Activated CD8-positive, alpha-beta T cell treated with anti-CD3 and anti-CD28 coated beads, Interleukin-2, amount 10 ng/mL, durations not matched to agents 7 days and 5 days (primary cell): ENCODE measurements at regions not wholly inside any gene's neighbourhood (a gene's known extent, or its start where the extent isn't known, plus 50 kb on each side); places are given as distances from the start of the nearest gene placed in this dataset.
"Not testable (repeated sequence)": the region's sequence is repeated elsewhere in the genome, so short reads cannot be mapped to it uniquely, and the experiment has no call there.

Experiments
- ATAC-seq: fragments of 150-1000 bp; cut with Tn5 transposase; one replicate; pipeline ENCODE4 v1.10.0; 2021; ENCODE audit warnings: moderate library complexity
- CTCF ChIA-PET: fragments of 350-600 bp; sonication (Branson Sonifier 250); formaldehyde crosslinking; loops from one replicate; lab custom pipeline; 2021; ENCODE audit warnings: antibody characterized with exemption; lab: Charles Lee
- POLR2A ChIA-PET: fragments of 350-600 bp; sonication (Branson Sonifier 250); formaldehyde crosslinking; loops from one replicate; lab custom pipeline; 2021; ENCODE audit warnings: antibody characterized with exemption; lab: Charles Lee
- DNase-seq: peaks from one replicate; pipeline ENCODE4 v3.0.0-alpha.2; 2020
- H3K27ac Mint-ChIP-seq: one replicate; pipeline ENCODE4 v1.8.0; 2021; ENCODE audit warnings: mild to moderate bottlenecking, mixed read lengths
- H3K27me3 Mint-ChIP-seq: one replicate; pipeline ENCODE4 v1.8.0; 2021; ENCODE audit warnings: low read depth, mixed read lengths
- H3K36me3 Mint-ChIP-seq: one replicate; pipeline ENCODE4 v1.8.0; 2021; ENCODE audit warnings: low read depth, mixed read lengths
- H3K4me1 Mint-ChIP-seq: one replicate; pipeline ENCODE4 v1.8.0; 2021; ENCODE audit warnings: low read depth, mixed read lengths
- H3K4me3 Mint-ChIP-seq: one replicate; pipeline ENCODE4 v1.8.0; 2021; ENCODE audit warnings: mild to moderate bottlenecking, mixed read lengths
- H3K9me3 Mint-ChIP-seq: one replicate; pipeline ENCODE4 v1.8.0; 2022; ENCODE audit warnings: mixed read lengths; ENCODE audit not compliant: insufficient read depth

- H3K4me1 Mint-ChIP-seq, H3K36me3 Mint-ChIP-seq, H3K9me3 Mint-ChIP-seq, H3K27ac Mint-ChIP-seq, POLR2A ChIA-PET, ATAC-seq, CTCF ChIA-PET, H3K27me3 Mint-ChIP-seq, H3K4me3 Mint-ChIP-seq, DNase-seq: not testable (repeated sequence)
Observed at GRCh38 chr21:27542126-27542525, 575.2 kb upstream of the ADAMTS5 start.

- DNase-seq = no peak
- no peak for ATAC-seq
- H3K9me3 Mint-ChIP-seq = peaks cover 3% of the 10 kb centered on the region
- H3K27ac Mint-ChIP-seq = no peak overlapping the region
- no peak overlapping the region for H3K4me3 Mint-ChIP-seq
- ChIA-PET POLR2A (no interaction called here), CTCF (no interaction called here)
- no peaks in the 10 kb centered on the region for H3K36me3 Mint-ChIP-seq
- no peaks in the 10 kb centered on the region for H3K27me3 Mint-ChIP-seq
- no peaks in the 10 kb centered on the region for H3K4me1 Mint-ChIP-seq
Observed at GRCh38 chr21:27536319-27536718, 569.4 kb upstream of the ADAMTS5 start.

- no peaks in the 10 kb centered on the region for H3K36me3 Mint-ChIP-seq
- ChIA-PET POLR2A (no interaction called here), CTCF (no interaction called here)
- no peak overlapping the region for H3K27ac Mint-ChIP-seq
- no peak for DNase-seq
- ATAC-seq = no peak
- no peaks in the 10 kb centered on the region for H3K4me1 Mint-ChIP-seq
- peaks cover 3% of the 10 kb centered on the region for H3K9me3 Mint-ChIP-seq
- H3K4me3 Mint-ChIP-seq = no peak overlapping the region
- H3K27me3 Mint-ChIP-seq = no peaks in the 10 kb centered on the region
Observed at GRCh38 chr21:27535188-27535587, 568.3 kb upstream of the ADAMTS5 start.

- ATAC-seq = no peak
- H3K4me3 Mint-ChIP-seq = no peak overlapping the region
- H3K36me3 Mint-ChIP-seq = no peaks in the 10 kb centered on the region
- no peaks in the 10 kb centered on the region for H3K4me1 Mint-ChIP-seq
- DNase-seq = no peak
- no peak overlapping the region for H3K27ac Mint-ChIP-seq
- ChIA-PET POLR2A (no interaction called here), CTCF (no interaction called here)
- no peaks in the 10 kb centered on the region for H3K27me3 Mint-ChIP-seq
- H3K9me3 Mint-ChIP-seq = peaks cover 3% of the 10 kb centered on the region
Observed at GRCh38 chr21:27534206-27534605, 567.3 kb upstream of the ADAMTS5 start.

GRCh38 chr21:27532076-27532475 lies 565.2 kb upstream of the ADAMTS5 start:
- Mint-ChIP-seq H3K9me3 (peaks cover 8% of the 10 kb centered on the region), H3K36me3 (no peaks in the 10 kb centered on the region), H3K27ac (no peak overlapping the region), H3K4me1 (no peaks in the 10 kb centered on the region), H3K27me3 (no peaks in the 10 kb centered on the region), H3K4me3 (no peak overlapping the region)
- ATAC-seq (no peak), DNase-seq (no peak)
- ChIA-PET CTCF (no interaction called here), POLR2A (no interaction called here)

GRCh38 chr21:27528697-27529096 lies 561.8 kb upstream of the ADAMTS5 start:
- Mint-ChIP-seq H3K27me3 (no peaks in the 10 kb centered on the region), H3K4me3 (no peak overlapping the region), H3K36me3 (no peaks in the 10 kb centered on the region), H3K9me3 (peaks cover 8% of the 10 kb centered on the region), H3K27ac (no peak overlapping the region), H3K4me1 (no peaks in the 10 kb centered on the region)
- ATAC-seq (no peak), DNase-seq (no peak)
- ChIA-PET CTCF (no interaction called here), POLR2A (no interaction called here)

GRCh38 chr21:27526451-27526850 lies 559.6 kb upstream of the ADAMTS5 start:
- no peak overlapping the region for H3K4me3 Mint-ChIP-seq
- ChIA-PET POLR2A (no interaction called here), CTCF (no interaction called here)
- no peak overlapping the region for H3K27ac Mint-ChIP-seq
- H3K9me3 Mint-ChIP-seq = peaks cover 8% of the 10 kb centered on the region
- H3K36me3 Mint-ChIP-seq = no peaks in the 10 kb centered on the region
- H3K27me3 Mint-ChIP-seq = no peaks in the 10 kb centered on the region
- DNase-seq (no peak), ATAC-seq (no peak)
- H3K4me1 Mint-ChIP-seq = no peaks in the 10 kb centered on the region

- Mint-ChIP-seq H3K9me3 (peaks cover 8% of the 10 kb centered on the region), H3K4me1 (no peaks in the 10 kb centered on the region), H3K36me3 (no peaks in the 10 kb centered on the region), H3K27ac (no peak overlapping the region), H3K27me3 (no peaks in the 10 kb centered on the region), H3K4me3 (no peak overlapping the region)
- DNase-seq (no peak), ATAC-seq (no peak)
- ChIA-PET POLR2A (no interaction called here), CTCF (no interaction called here)
Observed at GRCh38 chr21:27525780-27526179, 558.9 kb upstream of the ADAMTS5 start.

GRCh38 chr21:27519361-27519760 lies 552.5 kb upstream of the ADAMTS5 start:
- CTCF ChIA-PET = no interaction called here
- H3K9me3 Mint-ChIP-seq = peaks cover 14% of the 10 kb centered on the region
- no peaks in the 10 kb centered on the region for H3K4me1 Mint-ChIP-seq
- no peaks in the 10 kb centered on the region for H3K36me3 Mint-ChIP-seq
- H3K27ac Mint-ChIP-seq = no peak overlapping the region
- POLR2A ChIA-PET = no interaction called here
- H3K27me3 Mint-ChIP-seq = no peaks in the 10 kb centered on the region
- DNase-seq (no peak), ATAC-seq (no peak)
- H3K4me3 Mint-ChIP-seq = no peak overlapping the region

GRCh38 chr21:27517177-27517576 lies 550.3 kb upstream of the ADAMTS5 start:
- CTCF ChIA-PET, H3K4me1 Mint-ChIP-seq, H3K36me3 Mint-ChIP-seq, ATAC-seq, H3K4me3 Mint-ChIP-seq, DNase-seq, H3K27me3 Mint-ChIP-seq, H3K27ac Mint-ChIP-seq, POLR2A ChIA-PET: not testable (repeated sequence)
- peaks cover 14% of the 10 kb centered on the region for H3K9me3 Mint-ChIP-seq

GRCh38 chr21:27515676-27516075 lies 548.8 kb upstream of the ADAMTS5 start:
- H3K4me1 Mint-ChIP-seq = no peaks in the 10 kb centered on the region

GRCh38 chr21:27513825-27514224 lies 546.9 kb upstream of the ADAMTS5 start:
- Mint-ChIP-seq H3K27ac (no peak overlapping the region), H3K36me3 (no peaks in the 10 kb centered on the region), H3K9me3 (peaks cover 7% of the 10 kb centered on the region), H3K4me3 (no peak overlapping the region), H3K4me1 (no peaks in the 10 kb centered on the region), H3K27me3 (no peaks in the 10 kb centered on the region)
- no peak for ATAC-seq
- no peak for DNase-seq
- POLR2A ChIA-PET = no interaction called here
- CTCF ChIA-PET = no interaction called here

More at GRCh38 chr21:27515676-27516075, 548.8 kb upstream of the ADAMTS5 start:
- Mint-ChIP-seq H3K36me3 (no peaks in the 10 kb centered on the region), H3K27ac (no peak overlapping the region), H3K27me3 (no peaks in the 10 kb centered on the region), H3K9me3 (peaks cover 18% of the 10 kb centered on the region), H3K4me3 (no peak overlapping the region)
- ATAC-seq (no peak), DNase-seq (no peak)
- CTCF ChIA-PET = no interaction called here
- POLR2A ChIA-PET = no interaction called here

- DNase-seq = no peak
- no peaks in the 10 kb centered on the region for H3K4me1 Mint-ChIP-seq
- H3K9me3 Mint-ChIP-seq = peaks cover 7% of the 10 kb centered on the region
- H3K27me3 Mint-ChIP-seq = no peaks in the 10 kb centered on the region
- H3K27ac Mint-ChIP-seq = no peak overlapping the region
- H3K4me3 Mint-ChIP-seq = no peak overlapping the region
- H3K36me3 Mint-ChIP-seq = no peaks in the 10 kb centered on the region
- CTCF ChIA-PET = no interaction called here
- no peak for ATAC-seq
- POLR2A ChIA-PET = no interaction called here
Observed at GRCh38 chr21:27513016-27513415, 546.1 kb upstream of the ADAMTS5 start.
